ENCODE measurements at regions not wholly inside any gene's neighbourhood (a gene's known extent, or its start where the extent isn't known, plus 50 kb on each side); places are given as distances from the start of the nearest gene placed in this dataset.

DNA sequence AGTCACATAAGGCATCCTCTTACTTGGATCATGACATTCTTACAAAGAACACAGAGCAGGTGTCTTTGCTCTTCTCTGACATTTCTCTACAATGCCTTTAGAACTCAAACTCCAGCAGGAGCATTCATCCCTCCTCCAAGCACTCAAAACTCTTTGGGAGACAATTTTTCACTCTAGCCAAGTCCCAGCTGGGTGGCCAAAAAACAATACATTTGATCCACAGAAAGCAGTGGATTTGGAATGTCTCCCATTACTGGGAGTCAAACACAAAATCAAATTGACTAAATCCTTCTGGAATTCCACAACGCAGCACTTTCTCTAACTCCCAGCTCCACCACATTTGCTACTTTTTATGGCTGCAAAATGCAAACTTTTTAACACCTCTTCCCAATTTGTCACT is 108.6 kb upstream of the VGLL2 start:
- H2AK5ac ChIP-seq (ENCODE audit: low read length, severe bottlenecking) = no peak overlapping the region
- 64% methylated on average over 1 of the region's 1 CpG for WGBS
- H3K27ac ChIP-seq (ENCODE audit: low read length, poor library complexity, severe bottlenecking) = no peak overlapping the region

DNA sequence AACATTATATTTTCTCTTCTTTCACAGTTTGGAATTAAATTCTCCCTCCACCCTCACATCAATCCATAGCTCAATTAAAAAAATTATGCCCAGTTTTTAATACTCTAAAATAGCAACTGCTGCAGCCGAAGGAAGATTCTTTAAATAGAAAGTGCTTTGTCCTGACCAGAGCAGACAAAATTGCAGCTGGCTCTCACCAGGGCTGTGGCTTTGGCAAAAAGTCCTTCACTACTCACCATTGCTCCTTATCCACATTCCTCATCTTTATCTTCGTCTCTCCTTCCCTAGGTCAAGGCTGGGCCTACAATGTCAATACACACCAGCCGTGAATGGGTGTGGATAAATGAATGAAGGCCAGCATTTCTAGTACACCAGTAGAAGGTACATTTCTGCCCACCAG is 107.9 kb upstream of the VGLL2 start:
- H2BK12ac ChIP-seq (ENCODE audit: low read length in 2 of 2) = no peak overlapping the region
- H3K27ac ChIP-seq (ENCODE audit: low read length, poor library complexity, severe bottlenecking) = no peak overlapping the region
- H2BK120ac ChIP-seq (ENCODE audit: low read depth, low read length) = no peak overlapping the region
- no peak overlapping the region for H4K8ac ChIP-seq (ENCODE audit: low read length)
- H3K18ac ChIP-seq (ENCODE audit: low read depth in 1 of 2, low read length in 2 of 2) = no peak overlapping the region
- no peak overlapping the region for H4K91ac ChIP-seq (ENCODE audit: low read length)
- H3K4me2 ChIP-seq (ENCODE audit: low read length, poor library complexity, severe bottlenecking) = no peak overlapping the region
- H3K9me3 ChIP-seq (ENCODE audit: control insufficient read depth, low read length) = no peaks in the 10 kb centered on the region
- H3K4ac ChIP-seq (ENCODE audit: low read depth in 1 of 2, low read length in 2 of 2) = no peak overlapping the region
- H3K79me1 ChIP-seq (replicated peaks; ENCODE audit: low read length, poor library complexity, severe bottlenecking) = no peaks in the 10 kb centered on the region
- no peak overlapping the region for H2AK5ac ChIP-seq (ENCODE audit: low read length, severe bottlenecking)
- H3K27me3 ChIP-seq (ENCODE audit: control insufficient read depth in 1 of 2, insufficient read depth in 1 of 2, low read length in 2 of 2) = no peaks in the 10 kb centered on the region
- no peak overlapping the region for H3K4me3 ChIP-seq (ENCODE audit: insufficient read depth in 1 of 2, low read depth in 1 of 2, low read length in 2 of 2)
- H2BK5ac ChIP-seq (ENCODE audit: low read depth, low read length, poor library complexity, severe bottlenecking) = no peak overlapping the region
- no peaks in the 10 kb centered on the region for H3K4me1 ChIP-seq (ENCODE audit: control insufficient read depth, insufficient read depth, low read depth, low read length)
- DNase-seq = no peak
- no peak overlapping the region for H2AFZ ChIP-seq (ENCODE audit: low read depth, low read length)
- H3K14ac ChIP-seq (ENCODE audit: low read length in 2 of 2) = no peak overlapping the region
- no peak overlapping the region for H3K9ac ChIP-seq (ENCODE audit: low read length)
- no peak overlapping the region for H2BK15ac ChIP-seq (ENCODE audit: low read depth, poor library complexity, severe bottlenecking)
- H3K36me3 ChIP-seq (ENCODE audit: control insufficient read depth in 1 of 2, insufficient read depth in 2 of 2, low read depth in 1 of 2, low read length in 2 of 2) = no peaks in the 10 kb centered on the region
- no peak overlapping the region for H3K23ac ChIP-seq (ENCODE audit: low read length in 2 of 2)
- WGBS = 80% methylated on average over 3 of the region's 3 CpGs

More for the DNA sequence above, 108.6 kb upstream of the VGLL2 start:
- peaks cover 7% of the 10 kb centered on the region for H3K9me3 ChIP-seq (ENCODE audit: control insufficient read depth, low read length)
- H3K27me3 ChIP-seq (ENCODE audit: control insufficient read depth in 1 of 2, insufficient read depth in 1 of 2, low read length in 2 of 2) = no peaks in the 10 kb centered on the region
- no peak overlapping the region for H2BK120ac ChIP-seq (ENCODE audit: low read depth, low read length)
- no peak overlapping the region for H2BK15ac ChIP-seq (ENCODE audit: low read depth, poor library complexity, severe bottlenecking)
- no peak for DNase-seq
- no peak overlapping the region for H3K9ac ChIP-seq (ENCODE audit: low read length)
- no peak overlapping the region for H2AFZ ChIP-seq (ENCODE audit: low read depth, low read length)
- no peak overlapping the region for H2BK12ac ChIP-seq (ENCODE audit: low read length in 2 of 2)
- H3K4me3 ChIP-seq (ENCODE audit: insufficient read depth in 1 of 2, low read depth in 1 of 2, low read length in 2 of 2) = no peak overlapping the region
- H3K4ac ChIP-seq (ENCODE audit: low read depth in 1 of 2, low read length in 2 of 2) = no peak overlapping the region
- no peak overlapping the region for H4K8ac ChIP-seq (ENCODE audit: low read length)
- H3K79me1 ChIP-seq (replicated peaks; ENCODE audit: low read length, poor library complexity, severe bottlenecking) = no peaks in the 10 kb centered on the region
- H4K91ac ChIP-seq (ENCODE audit: low read length) = no peak overlapping the region
- H3K4me2 ChIP-seq (ENCODE audit: low read length, poor library complexity, severe bottlenecking) = no peak overlapping the region
- H3K36me3 ChIP-seq (ENCODE audit: control insufficient read depth in 1 of 2, insufficient read depth in 2 of 2, low read depth in 1 of 2, low read length in 2 of 2) = no peaks in the 10 kb centered on the region
- H3K23ac ChIP-seq (ENCODE audit: low read length in 2 of 2) = no peak overlapping the region
- H3K4me1 ChIP-seq (ENCODE audit: control insufficient read depth, insufficient read depth, low read depth, low read length) = no peaks in the 10 kb centered on the region
- H2BK5ac ChIP-seq (ENCODE audit: low read depth, low read length, poor library complexity, severe bottlenecking) = no peak overlapping the region
- no peak overlapping the region for H3K14ac ChIP-seq (ENCODE audit: low read length in 2 of 2)
- no peak overlapping the region for H3K18ac ChIP-seq (ENCODE audit: low read depth in 1 of 2, low read length in 2 of 2)

DNA sequence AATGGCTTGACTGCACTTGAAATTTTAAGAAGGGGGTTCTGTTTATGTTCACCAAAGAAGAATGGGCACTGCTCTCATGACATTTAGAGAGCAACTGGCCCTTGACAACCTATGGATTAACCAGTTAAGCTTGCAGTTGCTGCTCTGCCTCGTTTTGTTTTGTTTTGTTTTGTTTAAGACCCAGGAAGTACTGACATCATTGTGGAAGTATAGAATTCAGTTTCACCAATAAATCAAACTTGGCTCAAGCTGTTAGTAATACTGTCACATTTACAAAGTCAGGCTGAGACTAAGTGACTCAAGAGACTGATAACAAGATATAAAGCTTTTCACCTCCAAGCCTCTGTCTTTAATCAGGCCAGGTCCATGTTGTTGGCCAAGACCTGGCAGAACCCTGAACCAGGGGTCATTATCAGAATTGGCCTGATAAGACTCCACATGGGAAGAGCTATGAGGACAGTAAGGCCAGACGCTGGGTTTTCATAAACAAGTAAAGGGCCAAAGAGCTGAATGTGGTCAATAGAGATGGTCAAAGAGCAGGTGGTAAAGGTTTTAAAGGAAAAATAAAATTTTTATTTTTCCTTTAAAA is 99.4 kb upstream of the VGLL2 start:
- Histone ChIP-seq H4K91ac (ENCODE audit: low read length) (no peak overlapping the region), H2BK120ac (ENCODE audit: low read depth, low read length) (no peak overlapping the region), H3K79me1 (replicated peaks; ENCODE audit: low read length, poor library complexity, severe bottlenecking) (no peaks in the 10 kb centered on the region), H4K8ac (ENCODE audit: low read length) (no peak overlapping the region), H3K14ac (ENCODE audit: low read length in 2 of 2) (no peak overlapping the region), H3K27ac (ENCODE audit: low read length, poor library complexity, severe bottlenecking) (no peak overlapping the region), H3K4me2 (ENCODE audit: low read length, poor library complexity, severe bottlenecking) (no peak overlapping the region), H3K27me3 (ENCODE audit: control insufficient read depth in 1 of 2, insufficient read depth in 1 of 2, low read length in 2 of 2) (no peaks in the 10 kb centered on the region), H2BK12ac (ENCODE audit: low read length in 2 of 2) (no peak overlapping the region), H3K4ac (ENCODE audit: low read depth in 1 of 2, low read length in 2 of 2) (no peak overlapping the region), H2AFZ (ENCODE audit: low read depth, low read length) (no peak overlapping the region), H3K18ac (ENCODE audit: low read depth in 1 of 2, low read length in 2 of 2) (no peak overlapping the region), H2AK5ac (ENCODE audit: low read length, severe bottlenecking) (no peak overlapping the region), H3K23ac (ENCODE audit: low read length in 2 of 2) (no peak overlapping the region), H3K9ac (ENCODE audit: low read length) (no peak overlapping the region), H3K4me1 (ENCODE audit: control insufficient read depth, insufficient read depth, low read depth, low read length) (peaks cover 6% of the 10 kb centered on the region), H2BK5ac (ENCODE audit: low read depth, low read length, poor library complexity, severe bottlenecking) (no peak overlapping the region), H2BK15ac (ENCODE audit: low read depth, poor library complexity, severe bottlenecking) (no peak overlapping the region), H3K4me3 (ENCODE audit: insufficient read depth in 1 of 2, low read depth in 1 of 2, low read length in 2 of 2) (no peak overlapping the region), H3K9me3 (ENCODE audit: control insufficient read depth, low read length) (no peaks in the 10 kb centered on the region), H3K36me3 (ENCODE audit: control insufficient read depth in 1 of 2, insufficient read depth in 2 of 2, low read depth in 1 of 2, low read length in 2 of 2) (no peaks in the 10 kb centered on the region)
- peak; percentile 33 for DNase-seq
- 43% methylated on average over 1 of the region's 2 CpGs for WGBS

DNA sequence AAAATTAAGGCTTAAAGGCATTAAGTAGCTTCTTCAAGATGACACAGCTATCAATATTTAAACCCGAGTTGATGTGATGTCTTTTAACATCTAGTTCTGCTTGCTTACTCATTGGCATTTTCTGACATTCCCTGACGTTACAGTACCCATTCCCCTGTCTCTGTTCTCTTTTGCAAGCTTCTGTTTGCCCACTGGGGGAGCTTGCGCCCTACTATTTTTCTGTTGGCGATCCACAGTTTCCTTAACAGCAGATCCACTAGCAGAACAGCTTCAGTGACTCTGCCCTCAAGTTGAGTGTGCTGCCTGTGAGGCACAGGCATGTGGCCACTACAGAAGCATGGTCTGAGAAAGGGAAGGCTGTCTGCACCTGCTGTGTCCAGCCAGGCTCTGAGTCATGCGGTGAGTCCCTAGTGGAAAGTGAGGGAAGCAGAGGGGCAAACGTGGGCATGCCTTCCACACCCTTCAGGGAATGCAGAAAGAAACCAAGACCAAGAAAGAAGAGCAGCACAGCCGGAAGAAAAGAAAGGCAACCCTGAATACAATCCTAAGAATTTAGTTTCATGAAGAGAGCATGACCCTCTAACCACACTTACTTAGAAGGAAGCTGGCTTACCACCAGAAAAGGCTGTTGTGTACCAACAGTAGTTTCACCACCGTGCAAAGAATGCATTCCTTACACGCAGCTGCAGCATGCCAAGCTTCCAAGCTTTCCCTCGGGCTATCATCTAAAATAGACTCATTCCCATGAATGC is 97.7 kb upstream of the VGLL2 start:
- Histone ChIP-seq H2AFZ (ENCODE audit: low read depth, low read length) (no peak overlapping the region), H3K79me1 (replicated peaks; ENCODE audit: low read length, poor library complexity, severe bottlenecking) (no peaks in the 10 kb centered on the region), H3K9ac (ENCODE audit: low read length) (no peak overlapping the region), H4K8ac (ENCODE audit: low read length) (no peak overlapping the region), H4K91ac (ENCODE audit: low read length) (no peak overlapping the region), H3K4me3 (ENCODE audit: insufficient read depth in 1 of 2, low read depth in 1 of 2, low read length in 2 of 2) (no peak overlapping the region), H3K4me1 (ENCODE audit: control insufficient read depth, insufficient read depth, low read depth, low read length) (peaks cover 6% of the 10 kb centered on the region), H3K4ac (ENCODE audit: low read depth in 1 of 2, low read length in 2 of 2) (no peak overlapping the region), H2BK12ac (ENCODE audit: low read length in 2 of 2) (no peak overlapping the region), H3K9me3 (ENCODE audit: control insufficient read depth, low read length) (no peaks in the 10 kb centered on the region), H2BK15ac (ENCODE audit: low read depth, poor library complexity, severe bottlenecking) (no peak overlapping the region), H3K27ac (ENCODE audit: low read length, poor library complexity, severe bottlenecking) (peak overlapping the region; percentile 65), H2BK5ac (ENCODE audit: low read depth, low read length, poor library complexity, severe bottlenecking) (no peak overlapping the region), H3K18ac (ENCODE audit: low read depth in 1 of 2, low read length in 2 of 2) (no peak overlapping the region), H3K23ac (ENCODE audit: low read length in 2 of 2) (no peak overlapping the region), H3K27me3 (ENCODE audit: control insufficient read depth in 1 of 2, insufficient read depth in 1 of 2, low read length in 2 of 2) (no peaks in the 10 kb centered on the region), H2AK5ac (ENCODE audit: low read length, severe bottlenecking) (no peak overlapping the region), H2BK120ac (ENCODE audit: low read depth, low read length) (no peak overlapping the region), H3K14ac (ENCODE audit: low read length in 2 of 2) (no peak overlapping the region), H3K36me3 (ENCODE audit: control insufficient read depth in 1 of 2, insufficient read depth in 2 of 2, low read depth in 1 of 2, low read length in 2 of 2) (no peaks in the 10 kb centered on the region), H3K4me2 (ENCODE audit: low read length, poor library complexity, severe bottlenecking) (no peak overlapping the region)
- 42% methylated on average over 10 of the region's 10 CpGs for WGBS
- peak; percentile 80 for DNase-seq
